ENCODE measurements at regions not wholly inside any gene's neighbourhood (a gene's known extent, or its start where the extent isn't known, plus 50 kb on each side); places are given as distances from the start of the nearest gene placed in this dataset.
"Not testable (repeated sequence)": the region's sequence is repeated elsewhere in the genome, so short reads cannot be mapped to it uniquely, and the experiment has no call there.

GRCh38 chr10:62498271-62498670 is 124.1 kb downstream of the ZNF365 start:
- no peak for DNase-seq

- not testable (repeated sequence) for DNase-seq
These were observed 125.9 kb downstream of the ZNF365 start for GRCh38 chr10:62500116-62500515.

DNA sequence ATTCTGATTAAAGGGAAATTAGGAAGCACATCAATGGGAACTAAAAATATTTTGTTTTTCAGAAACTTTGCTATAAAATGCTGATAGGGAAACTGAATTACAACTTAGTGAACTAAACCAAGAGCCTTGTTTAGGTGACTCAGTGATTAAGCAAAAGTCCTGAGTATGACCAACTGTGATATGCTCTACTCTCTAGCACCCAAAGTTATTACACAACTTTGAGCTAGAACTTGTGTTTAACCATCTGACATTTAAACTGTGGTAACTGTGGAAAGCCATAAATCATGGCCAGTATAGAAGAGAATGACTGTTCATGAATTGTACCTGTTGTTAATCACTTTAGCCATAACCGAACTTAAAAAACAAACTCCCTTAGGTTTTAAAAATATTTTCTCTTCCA is 127.4 kb downstream of the ZNF365 start:
- DNase-seq: no peak

DNA sequence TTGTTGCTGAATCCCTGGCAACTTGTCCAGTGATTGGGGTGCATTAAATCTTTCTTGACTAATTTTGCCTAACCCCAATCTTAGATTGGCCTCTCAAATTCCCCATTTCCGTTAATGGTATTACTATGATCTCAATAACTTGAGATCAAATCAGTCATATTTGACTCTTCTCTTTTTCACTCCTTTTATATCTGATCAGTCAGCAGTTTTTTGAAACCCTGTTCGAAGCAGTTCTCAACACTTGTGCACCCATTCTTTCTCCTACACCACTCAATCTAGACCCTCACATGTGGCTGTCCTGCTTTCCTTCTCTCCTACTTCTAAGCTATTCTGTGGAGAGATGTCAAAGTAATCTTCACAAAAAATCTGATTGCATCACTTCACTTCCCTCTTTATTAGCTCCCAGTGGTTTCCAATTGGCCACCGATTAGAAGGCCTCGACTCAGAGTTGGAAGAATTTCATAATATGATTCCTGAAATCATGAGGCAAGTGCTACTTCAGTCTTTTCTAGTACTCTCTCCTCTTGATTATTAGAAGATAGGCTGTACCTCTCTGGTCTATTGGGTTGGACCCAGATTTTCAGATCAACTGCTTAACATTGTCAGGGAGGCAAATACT is 128.9 kb downstream of the ZNF365 start:
- DNase-seq: no peak

DNA sequence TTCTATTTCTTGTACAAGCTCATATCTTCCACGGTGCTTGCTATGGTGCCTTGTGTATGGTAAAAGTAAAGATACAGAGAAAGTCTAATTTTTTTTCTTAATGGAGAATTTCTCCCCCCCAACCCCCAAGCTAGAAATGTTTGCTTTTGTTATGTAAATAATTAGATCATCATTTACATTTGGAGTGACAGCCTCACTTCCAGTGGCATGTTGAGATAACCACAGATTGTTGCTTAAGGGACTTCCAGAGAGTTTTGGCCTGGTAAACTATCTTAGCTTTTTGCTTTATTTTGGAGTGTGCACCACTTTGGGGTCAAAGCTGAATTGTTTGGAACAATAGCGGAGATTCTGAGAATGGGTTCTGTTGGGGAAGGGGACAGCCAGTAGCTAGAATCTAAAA is 129.7 kb downstream of the ZNF365 start:
- no peak for DNase-seq

- no peak for DNase-seq
These were observed 132.2 kb downstream of the ZNF365 start for GRCh38 chr10:62506371-62506770.

DNA sequence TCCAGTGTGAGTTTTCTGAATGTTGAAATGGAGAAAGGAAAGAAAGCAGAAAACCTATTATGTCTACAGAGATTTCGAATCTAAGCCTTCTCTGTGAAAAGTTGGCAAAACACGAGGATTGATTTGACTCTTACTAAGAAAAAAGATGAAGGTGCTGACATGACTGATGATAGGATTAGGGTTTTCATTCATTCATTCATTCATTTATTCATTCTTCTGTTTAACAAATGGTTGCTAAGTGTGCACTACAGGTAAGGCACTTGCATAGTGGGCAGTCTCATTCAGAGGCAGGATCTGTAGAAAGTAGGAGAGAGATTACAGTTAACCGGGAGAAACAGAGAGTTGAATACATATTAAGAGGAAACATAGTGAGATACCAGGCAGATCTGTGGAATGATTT is 137.1 kb downstream of the ZNF365 start:
- DNase-seq: no peak

- DNase-seq: no peak
These were observed 137.5 kb downstream of the ZNF365 start for GRCh38 chr10:62511656-62512055.

GRCh38 chr10:62512732-62513475 is 138.7 kb downstream of the ZNF365 start:
- DNase-seq: no peak

GRCh38 chr10:62514079-62514693 is 140.0 kb downstream of the ZNF365 start:
- DNase-seq: no peak

DNA sequence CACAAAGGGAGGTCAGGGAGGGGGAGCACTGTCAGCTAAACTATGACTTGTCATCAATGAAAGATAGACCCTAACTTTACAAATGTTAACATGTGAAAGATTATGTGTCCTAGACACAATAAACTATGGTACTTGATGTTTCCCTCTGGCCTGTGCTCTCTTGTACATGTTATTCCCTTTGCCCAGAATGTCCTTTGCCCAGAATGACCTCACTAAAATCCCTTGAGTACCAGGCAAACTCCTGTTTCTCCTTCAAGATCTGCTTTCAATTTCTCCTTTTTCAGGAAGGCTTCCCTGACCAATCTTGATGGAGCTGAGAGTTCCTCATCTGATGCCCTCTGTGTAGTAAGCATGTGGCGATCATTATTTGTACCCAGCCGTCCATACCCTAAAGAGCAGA is 143.1 kb downstream of the ZNF365 start:
- DNase-seq: no peak

GRCh38 chr10:62527019-62527827 is 153.1 kb downstream of the ZNF365 start:
- no peak for DNase-seq

DNA sequence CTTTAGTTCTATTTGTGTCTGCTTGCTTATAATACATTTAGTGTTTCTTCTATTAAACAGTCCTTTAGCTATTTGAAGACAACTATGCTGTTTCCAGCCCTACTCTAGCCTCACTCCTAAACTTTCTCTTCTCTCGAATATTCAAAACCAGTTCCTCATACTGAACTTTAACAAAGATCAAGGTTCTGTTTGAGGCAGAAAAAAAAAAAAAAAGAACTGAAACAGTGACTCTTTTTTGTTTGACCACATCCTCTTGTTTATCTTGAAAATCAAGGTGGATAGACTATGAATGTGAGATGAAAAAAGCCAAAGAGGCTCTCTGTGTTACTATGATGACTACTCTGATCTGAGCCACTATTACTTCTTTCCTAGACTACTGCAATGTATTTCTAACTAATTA is 154.3 kb downstream of the ZNF365 start:
- no peak for DNase-seq

DNA sequence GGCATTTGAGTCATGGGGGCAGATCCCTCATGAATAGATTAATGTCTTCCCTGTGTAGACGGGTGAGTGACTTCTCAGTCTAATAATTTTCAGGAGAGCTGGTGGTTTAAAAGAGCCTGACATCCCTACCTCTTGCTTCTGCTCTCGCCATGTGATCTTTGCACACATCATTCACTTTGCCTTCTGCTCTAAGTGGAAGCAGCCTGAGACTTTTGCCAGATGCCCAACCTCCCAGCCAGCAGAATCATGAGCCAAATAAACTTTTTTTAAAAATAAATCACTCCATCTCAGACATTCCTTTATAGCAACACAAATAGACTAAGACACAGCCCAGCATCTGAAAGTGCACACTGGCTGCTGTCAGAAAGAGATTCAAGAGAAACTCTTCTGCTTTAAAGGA is 155.2 kb downstream of the ZNF365 start:
- no peak for DNase-seq

DNA sequence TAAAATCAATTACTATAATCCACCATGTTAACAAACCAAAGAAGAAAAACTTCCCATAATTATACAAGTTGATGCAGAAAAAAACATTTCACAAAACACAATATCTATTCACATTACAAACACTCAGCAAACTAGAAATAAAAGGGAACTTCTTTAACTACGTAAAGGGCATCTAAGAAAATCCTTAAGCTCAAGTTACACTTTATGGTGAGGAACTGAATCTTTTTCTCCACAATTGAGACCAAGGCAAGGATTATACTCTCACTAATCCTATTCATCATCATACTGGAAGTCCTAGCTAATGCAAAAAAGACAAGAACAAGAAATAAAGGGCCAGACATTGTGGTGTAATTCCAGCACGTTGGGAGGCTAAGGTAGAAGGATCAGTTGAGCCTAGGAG is 159.9 kb downstream of the ZNF365 start:
- no peak for DNase-seq

DNA sequence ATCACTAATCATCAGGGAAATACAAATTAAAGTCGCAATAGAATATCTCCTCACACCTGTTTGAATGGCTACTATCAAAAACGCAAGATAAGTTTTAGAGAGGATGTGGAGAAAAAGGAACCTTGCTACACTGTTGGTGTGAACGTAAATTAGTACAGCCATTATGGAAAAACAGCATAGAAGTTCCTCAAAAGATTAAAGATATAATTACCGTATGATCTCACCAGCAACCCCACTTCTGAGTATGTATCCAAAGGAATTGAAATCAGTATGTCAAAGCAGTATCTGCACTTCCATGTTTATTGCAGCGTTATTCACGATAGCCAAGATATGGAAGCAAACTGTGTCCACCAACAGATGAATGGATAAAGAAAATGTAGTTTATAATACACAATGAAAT is 164.4 kb downstream of the ZNF365 start:
- no peak for DNase-seq

GRCh38 chr10:62540389-62540788 is 166.2 kb downstream of the ZNF365 start:
- DNase-seq: no peak

GRCh38 chr10:62541811-62542210 is 167.6 kb downstream of the ZNF365 start:
- no peak for DNase-seq

- no peak for DNase-seq
These were observed 169.6 kb downstream of the ZNF365 start for GRCh38 chr10:62543571-62544355.

DNA sequence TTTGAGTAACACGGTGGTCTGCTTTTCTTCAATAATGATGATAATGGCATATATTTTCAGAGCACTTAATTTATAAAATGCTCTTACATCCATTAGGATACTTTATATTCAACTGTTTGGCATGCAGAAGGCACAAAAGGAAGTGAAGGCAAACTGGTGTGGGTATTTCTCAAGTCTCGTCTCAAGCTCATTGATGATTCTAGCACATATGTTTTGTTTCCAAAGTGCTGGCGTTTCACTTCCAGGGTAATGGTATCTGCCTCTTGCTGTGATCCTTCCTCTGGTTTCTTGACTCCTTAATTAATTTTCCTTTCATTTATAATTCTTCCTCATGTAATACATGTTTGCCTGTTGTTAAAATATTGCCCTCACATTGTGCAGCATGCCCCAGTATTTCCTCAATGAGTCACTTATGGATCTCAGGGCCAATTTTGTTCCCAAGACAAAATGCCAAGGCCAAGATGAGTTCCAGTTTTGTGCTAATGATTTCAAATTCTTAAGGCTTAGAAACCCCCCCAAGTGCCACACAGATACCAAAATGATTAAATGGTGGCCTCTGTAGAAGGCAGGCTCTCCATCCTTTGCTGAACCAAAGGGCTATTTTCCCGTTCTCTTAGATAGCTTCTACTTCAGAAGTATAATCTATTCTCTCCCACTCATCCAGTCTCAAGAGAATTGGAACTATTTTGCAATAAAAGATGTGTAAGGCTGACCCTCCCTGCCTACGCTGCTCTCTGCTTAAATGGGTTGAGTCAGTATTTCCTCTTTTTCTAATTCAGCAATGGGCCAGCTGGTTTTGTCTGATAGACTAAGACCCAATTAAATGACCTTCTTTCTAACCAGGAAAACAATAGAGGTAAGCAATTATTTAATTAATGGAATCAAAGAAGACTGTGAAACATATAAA is 171.2 kb downstream of the ZNF365 start:
- no peak for DNase-seq

- no peak for DNase-seq
These were observed 174.5 kb downstream of the ZNF365 start for GRCh38 chr10:62548686-62549085.
